DMS153 treated with DMSO at 0.1 percent for 48 hours (cell line): ENCODE measurements at regions not wholly inside any gene's neighbourhood (a gene's known extent, or its start where the extent isn't known, plus 50 kb on each side); places are given as distances from the start of the nearest gene placed in this dataset.

Source experiments
- DNase-seq: peaks from one replicate; lab custom pipeline; 2025; ENCODE audit not compliant: unreplicated experiment; lab: John Stamatoyannopoulos, UW

- DNase-seq: no peak
These were observed 166.3 kb downstream of the C5orf15 start for GRCh38 chr5:133801955-133802751.

GRCh38 chr5:133801431-133801830 lies 167.0 kb downstream of the C5orf15 start:
- no peak for DNase-seq

- no peak for DNase-seq
These were observed 168.7 kb downstream of the C5orf15 start for GRCh38 chr5:133799571-133800237.

GRCh38 chr5:133797167-133797566 lies 171.3 kb downstream of the C5orf15 start:
- no peak for DNase-seq

GRCh38 chr5:133796186-133796585 lies 172.2 kb downstream of the C5orf15 start:
- no peak for DNase-seq

- no peak for DNase-seq
These were observed 173.5 kb downstream of the C5orf15 start for GRCh38 chr5:133794771-133795415.

- no peak for DNase-seq
These were observed 174.5 kb downstream of the C5orf15 start for GRCh38 chr5:133793756-133794465.

- no peak for DNase-seq
These were observed 175.8 kb downstream of the C5orf15 start for GRCh38 chr5:133792655-133793054.

GRCh38 chr5:133792024-133792423 lies 176.4 kb downstream of the C5orf15 start:
- DNase-seq: no peak

GRCh38 chr5:133790898-133791297 lies 177.5 kb downstream of the C5orf15 start:
- DNase-seq: no peak

- DNase-seq: no peak
These were observed 177.1 kb upstream of the FSTL4 start for GRCh38 chr5:133789428-133789827.

GRCh38 chr5:133788121-133788520 lies 175.8 kb upstream of the FSTL4 start:
- no peak for DNase-seq

- DNase-seq: no peak
These were observed 174.1 kb upstream of the FSTL4 start for GRCh38 chr5:133786420-133786819.

- DNase-seq: no peak
These were observed 172.8 kb upstream of the FSTL4 start for GRCh38 chr5:133785182-133785581.

- DNase-seq: no peak
These were observed 171.1 kb upstream of the FSTL4 start for GRCh38 chr5:133783481-133783880.

GRCh38 chr5:133782736-133783135 lies 170.4 kb upstream of the FSTL4 start:
- DNase-seq: no peak

- DNase-seq: no peak
These were observed 169.3 kb upstream of the FSTL4 start for GRCh38 chr5:133781436-133782225.

- no peak for DNase-seq
These were observed 168.4 kb upstream of the FSTL4 start for GRCh38 chr5:133780619-133781280.

- DNase-seq: no peak
These were observed 167.6 kb upstream of the FSTL4 start for GRCh38 chr5:133779828-133780475.

- DNase-seq: no peak
These were observed 166.3 kb upstream of the FSTL4 start for GRCh38 chr5:133778636-133779035.
